H1 (cell line): ENCODE measurements at regions not wholly inside any gene's neighbourhood (a gene's known extent, or its start where the extent isn't known, plus 50 kb on each side); places are given as distances from the start of the nearest gene placed in this dataset.

Experiments
- NANOG ChIP-seq: IDR thresholded peaks from 2 replicates; pipeline ENCODE4 v1.6.1; 2011; ENCODE audit warnings: low read length, low read depth, mild to moderate bottlenecking, inconsistent platforms; ENCODE audit not compliant: insufficient read depth, poor library complexity, severe bottlenecking
- RAD21 ChIP-seq, 2 experiments: IDR thresholded peaks in 1 of 2; conservative IDR thresholded peaks in 1 of 2; 2 replicates each; pipeline ENCODE4 v1.6.1; 2011; ENCODE audit warnings: low read depth in 2 of 2, low read length in 2 of 2, improper control_type of control experiment in 1 of 2, inconsistent platforms in 1 of 2, mild to moderate bottlenecking in 1 of 2, moderate library complexity in 1 of 2

DNA sequence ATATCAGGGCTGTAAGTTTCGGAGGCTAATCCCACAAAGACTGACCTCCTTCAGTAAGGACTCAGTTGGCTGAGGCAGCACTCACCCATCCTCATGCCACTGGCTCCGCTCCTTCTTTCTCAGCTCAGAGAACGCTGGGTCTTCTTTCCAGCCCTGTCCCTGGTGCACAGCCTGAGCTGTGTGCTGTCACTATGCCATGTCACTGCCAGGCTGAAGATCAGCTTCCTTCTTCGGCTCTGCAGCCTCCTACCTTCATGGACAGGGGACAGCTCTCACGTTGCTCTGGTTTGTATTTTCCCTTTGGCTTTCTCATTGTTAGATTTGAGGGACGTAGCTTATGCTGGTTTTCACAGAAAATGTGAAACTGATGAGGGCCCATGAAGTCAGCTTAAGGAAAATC lies 437.3 kb downstream of the GLRX3 start (continued):
- TF ChIP-seq RAD21 (IDR thresholded peaks at IDR 0.05 in 1 of 2, conservative IDR thresholded peaks at IDR 0.05 in 1 of 2; ENCODE audit: low read depth in 2 of 2, low read length in 2 of 2) (no peak), NANOG (no peak)
- TF ChIP-seq, all 59 proteins: peak for 0
